HCT116 (cell line): ENCODE measurements at regions not wholly inside any gene's neighbourhood (a gene's known extent, or its start where the extent isn't known, plus 50 kb on each side); places are given as distances from the start of the nearest gene placed in this dataset.

Source experiments
- ATF3 ChIP-seq: IDR thresholded peaks from 2 replicates; pipeline ENCODE4 v1.6.1; 2012
- CEBPB ChIP-seq: IDR thresholded peaks from 2 replicates; pipeline ENCODE4 v1.6.1; 2012; ENCODE audit warnings: low read depth
- CTCF ChIP-seq, 3 experiments: fragments of 200-600 bp in 1 of 3; sonication (generic) in 1 of 3; IDR thresholded peaks in 2 of 3; conservative IDR thresholded peaks in 1 of 3; 2 replicates each; pipeline ENCODE4 v1.5.1; 2012 to 2017; ENCODE audit warnings: low read depth in 2 of 3, low read length in 2 of 3, antibody characterized with exemption in 1 of 3, borderline replicate concordance in 1 of 3, control low read depth in 1 of 3, mild to moderate bottlenecking in 1 of 3, mixed read lengths in 1 of 3, mixed run types in 1 of 3, moderate library complexity in 1 of 3; ENCODE audit not compliant: insufficient read depth in 1 of 3
- EZH2 ChIP-seq: fragments of 200-600 bp; sonication (generic); IDR thresholded peaks from 2 replicates; pipeline ENCODE4 v1.6.1; 2017; ENCODE audit warnings: antibody characterized with exemption, mixed run types
- POLR2A ChIP-seq: IDR thresholded peaks from 2 replicates; pipeline ENCODE4 v1.7.0; 2011; ENCODE audit warnings: borderline replicate concordance; ENCODE audit not compliant: insufficient read depth, insufficient read length; ENCODE audit errors: extremely low read depth
- POLR2AphosphoS5 ChIP-seq: IDR thresholded peaks from 2 replicates; pipeline ENCODE4 v1.6.1; 2011; ENCODE audit warnings: mild to moderate bottlenecking, low read depth, low read length, moderate library complexity
- RAD21 ChIP-seq: IDR thresholded peaks from 2 replicates; pipeline ENCODE4 v1.6.1; 2012; ENCODE audit warnings: low read depth, mild to moderate bottlenecking
- REST ChIP-seq: IDR thresholded peaks from 2 replicates; pipeline ENCODE4 v1.6.1; 2012; ENCODE audit warnings: low read depth
- SIN3A ChIP-seq: IDR thresholded peaks from 2 replicates; pipeline ENCODE4 v1.6.1; 2012; ENCODE audit warnings: low read depth
- SP1 ChIP-seq: IDR thresholded peaks from 2 replicates; pipeline ENCODE4 v1.6.1; 2012; ENCODE audit warnings: low read depth
- SRF ChIP-seq: IDR thresholded peaks from 2 replicates; pipeline ENCODE4 v1.6.1; 2012; ENCODE audit warnings: low read depth
- ZNF274 ChIP-seq: fragments of 200-500 bp; sonication (Bioruptor generic); IDR thresholded peaks from 2 replicates; pipeline ENCODE4 v1.6.1; 2014; ENCODE audit warnings: mild to moderate bottlenecking, low read depth, low read length, inconsistent platforms
- TF ChIP-seq, protein P1 (sequence below): IDR thresholded peaks from 2 replicates; pipeline ENCODE4 v1.6.1; 2012

- TF ChIP-seq POLR2A: no peak
- TF ChIP-seq CEBPB: no peak
- TF ChIP-seq CTCF (IDR thresholded peaks at IDR 0.05 in 2 of 3, conservative IDR thresholded peaks at IDR 0.05 in 1 of 3; ENCODE audit: borderline replicate concordance in 1 of 3, insufficient read depth in 1 of 3, low read depth in 2 of 3, low read length in 2 of 3): no peak
- TF ChIP-seq SP1: no peak
- no peak for TF ChIP-seq EZH2
- TF ChIP-seq ATF3: no peak
- TF ChIP-seq RAD21: no peak
- TF ChIP-seq POLR2AphosphoS5: no peak
- TF ChIP-seq SIN3A: no peak
- TF ChIP-seq SRF: no peak
- no peak for TF ChIP-seq ZNF274
- TF ChIP-seq REST: no peak
- TF ChIP-seq, protein P1, sequence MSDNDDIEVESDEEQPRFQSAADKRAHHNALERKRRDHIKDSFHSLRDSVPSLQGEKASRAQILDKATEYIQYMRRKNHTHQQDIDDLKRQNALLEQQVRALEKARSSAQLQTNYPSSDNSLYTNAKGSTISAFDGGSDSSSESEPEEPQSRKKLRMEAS: no peak
These were observed 147.7 kb downstream of the TSN start for GRCh38 chr2:121903037-121903689.
